ENCODE measurements at regions not wholly inside any gene's neighbourhood (a gene's known extent, or its start where the extent isn't known, plus 50 kb on each side); places are given as distances from the start of the nearest gene placed in this dataset.

DNA sequence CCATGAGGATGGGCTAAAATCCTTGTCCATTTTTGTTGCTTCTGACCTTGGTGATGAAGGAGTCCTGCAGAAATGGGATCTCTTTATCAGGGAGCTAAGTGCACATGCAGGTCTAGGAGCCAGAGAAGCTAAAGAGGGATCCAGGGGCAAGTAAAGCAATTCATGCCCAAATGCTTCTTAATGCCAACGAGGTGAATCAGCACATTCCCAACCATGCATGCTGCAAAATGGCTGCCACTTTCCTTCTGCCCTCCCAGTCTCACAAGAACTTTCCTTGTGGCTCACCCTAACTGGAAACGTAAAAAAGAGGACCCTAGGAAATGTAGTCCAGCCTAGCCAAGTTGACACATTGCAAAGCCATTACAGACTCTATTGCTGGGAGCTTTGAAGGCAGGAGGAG, 298.4 kb downstream of the MAFB start:
- DNase-seq (ENCODE audit: low read depth), result no peak

DNA sequence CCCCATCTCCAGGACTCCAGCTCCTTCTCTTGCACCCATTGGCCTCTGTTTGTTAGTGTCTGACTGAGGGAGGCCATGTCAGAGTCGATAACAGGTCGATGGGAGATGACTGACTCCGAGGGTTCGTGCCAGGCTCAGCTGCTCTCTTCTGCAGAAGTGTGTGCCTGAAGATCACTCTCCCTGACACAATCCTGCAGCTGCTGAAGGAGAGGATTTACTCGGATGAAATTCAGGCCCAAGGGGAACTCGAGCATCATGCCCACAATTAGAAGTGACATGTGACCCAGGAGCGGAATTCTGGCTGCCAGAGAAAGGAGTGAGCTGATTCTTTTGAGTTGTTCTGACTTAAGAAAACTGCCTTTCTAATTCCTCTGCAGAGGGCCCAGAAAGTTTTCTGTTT, 318.2 kb downstream of the MAFB start:
- no peak for DNase-seq (ENCODE audit: low read depth)

DNA sequence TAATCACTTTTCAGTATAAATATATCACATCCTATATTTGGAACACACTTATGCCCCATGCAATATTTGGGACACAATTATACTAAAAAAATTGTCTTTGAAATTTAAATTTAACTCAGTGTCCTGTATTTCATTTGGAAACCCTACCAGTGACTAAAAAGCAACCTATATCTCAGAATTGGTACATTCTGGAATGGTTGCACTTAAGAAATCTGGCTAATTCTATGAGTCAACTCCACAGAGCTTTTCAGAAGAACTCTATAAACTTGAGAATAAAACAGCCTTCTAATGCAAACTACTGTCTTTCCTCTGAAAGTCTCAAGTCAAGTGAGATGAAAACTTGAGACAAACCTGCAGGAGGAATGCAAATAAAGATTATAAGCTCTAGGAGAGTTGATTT, 320.2 kb downstream of the MAFB start:
- DNase-seq (ENCODE audit: low read depth), result no peak

DNA sequence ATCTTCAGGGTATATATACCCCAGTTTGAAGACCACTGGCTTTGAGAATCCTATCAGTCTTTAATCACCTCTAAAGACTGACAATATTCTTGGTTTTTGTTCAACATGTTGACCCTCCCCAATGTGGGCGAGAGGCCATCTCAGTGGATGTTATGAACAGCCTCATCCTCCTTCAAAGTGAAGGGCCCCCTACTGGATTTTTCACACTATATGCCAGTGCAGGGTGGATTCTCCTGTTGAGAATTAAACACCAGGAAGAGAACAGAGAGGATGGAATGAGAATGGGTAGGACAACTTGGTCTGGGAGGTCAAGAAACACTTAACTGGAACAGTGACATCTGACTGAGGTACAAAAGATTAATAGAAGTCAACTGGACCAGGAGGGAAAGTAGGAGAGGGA, 327.1 kb downstream of the MAFB start:
- DNase-seq (ENCODE audit: low read depth), result no peak

DNA sequence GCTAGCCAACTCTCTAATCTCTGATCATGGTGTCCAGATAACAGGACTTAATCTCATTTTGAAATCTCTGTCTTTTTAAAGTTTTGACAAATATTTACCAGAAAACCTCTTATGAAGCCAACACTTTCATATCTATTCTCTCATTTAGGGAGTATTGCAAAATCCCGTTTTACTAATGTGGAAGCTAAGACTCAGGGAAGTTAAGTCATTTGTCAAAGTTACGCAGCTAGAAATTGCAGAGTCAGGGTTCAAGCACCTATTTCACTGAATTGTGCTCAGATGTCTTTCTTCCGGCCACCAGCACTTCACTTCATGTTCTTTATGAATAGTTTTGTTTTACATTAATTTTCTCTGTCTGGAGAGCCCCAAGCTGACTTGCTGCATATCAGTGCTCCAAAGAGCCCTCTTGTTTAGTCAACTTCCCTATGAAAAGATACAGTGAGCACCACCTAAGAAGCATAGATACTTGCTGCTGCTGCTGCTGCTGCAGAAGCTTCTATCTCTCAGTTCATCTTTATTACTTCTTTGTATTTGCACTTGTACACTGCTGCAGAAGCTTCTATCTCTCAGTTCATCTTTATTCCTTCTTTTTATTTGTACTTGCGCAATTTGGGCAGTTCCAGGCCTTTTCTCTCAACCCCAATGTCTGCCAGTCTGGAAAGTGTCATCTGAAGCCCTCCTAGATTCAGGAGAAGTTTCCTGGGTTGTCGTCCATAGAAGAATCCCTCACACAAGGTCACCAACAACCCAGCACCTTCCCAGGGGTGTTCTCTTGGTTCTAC, 329.7 kb downstream of the MAFB start:
- no peak for DNase-seq (ENCODE audit: low read depth)

DNA sequence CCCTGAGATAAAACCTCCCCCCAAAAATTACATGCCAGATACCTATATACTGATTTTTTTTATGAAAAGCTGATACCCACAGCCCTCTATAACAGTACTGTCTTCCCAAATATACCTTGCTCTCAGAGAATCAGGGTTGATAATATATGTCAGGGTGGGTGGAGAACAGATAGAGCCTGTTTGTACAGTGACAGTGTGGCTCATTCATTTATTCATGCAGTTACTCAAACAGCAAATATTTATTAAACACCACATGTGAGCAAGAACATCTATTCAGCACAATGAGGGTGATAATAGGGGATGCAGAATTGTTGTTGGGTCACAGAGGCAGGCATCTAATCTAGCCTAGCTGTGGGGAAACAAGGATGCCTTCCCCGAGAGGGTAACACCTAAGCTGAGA, 334.2 kb downstream of the MAFB start:
- no peak for DNase-seq (ENCODE audit: low read depth)

DNA sequence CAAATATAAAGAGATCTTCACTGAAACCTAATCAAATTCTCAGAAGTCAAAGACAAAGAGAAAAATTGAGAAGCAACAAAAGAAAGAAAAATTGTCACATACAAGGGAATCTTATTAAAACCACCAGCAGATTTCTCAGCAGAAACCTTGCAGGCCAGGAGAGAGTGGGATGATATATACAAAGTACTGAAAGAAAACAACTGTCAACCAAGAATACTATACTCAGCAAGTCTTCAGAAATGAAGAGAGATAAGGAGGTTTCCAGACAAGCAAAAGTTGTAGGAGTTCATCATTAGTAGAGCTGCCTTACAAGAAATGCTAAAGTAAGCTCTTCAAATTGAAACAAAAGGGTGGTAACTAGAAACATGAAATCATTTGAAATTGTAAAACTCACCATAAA, 345.6 kb downstream of the MAFB start:
- no peak for DNase-seq (ENCODE audit: low read depth)

DNA sequence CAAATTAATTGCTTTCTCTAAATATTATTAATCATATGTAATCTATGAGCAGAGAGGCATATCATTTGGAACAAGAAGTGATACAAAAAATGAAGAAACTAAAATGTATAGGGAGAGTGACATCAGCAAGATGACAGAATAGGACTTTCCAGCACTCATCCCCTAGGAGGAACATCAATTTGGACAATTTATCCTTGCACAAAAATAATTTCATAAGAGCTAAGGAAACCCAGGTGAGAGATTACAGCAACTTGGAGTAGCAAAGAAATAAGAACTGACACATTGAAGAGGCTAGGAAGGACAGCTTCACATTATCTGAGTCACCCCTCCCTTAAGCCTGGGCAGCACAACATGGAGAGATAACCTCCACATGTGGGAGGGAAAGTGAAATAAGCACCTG, 347.5 kb downstream of the MAFB start:
- no peak for DNase-seq (ENCODE audit: low read depth)

DNA sequence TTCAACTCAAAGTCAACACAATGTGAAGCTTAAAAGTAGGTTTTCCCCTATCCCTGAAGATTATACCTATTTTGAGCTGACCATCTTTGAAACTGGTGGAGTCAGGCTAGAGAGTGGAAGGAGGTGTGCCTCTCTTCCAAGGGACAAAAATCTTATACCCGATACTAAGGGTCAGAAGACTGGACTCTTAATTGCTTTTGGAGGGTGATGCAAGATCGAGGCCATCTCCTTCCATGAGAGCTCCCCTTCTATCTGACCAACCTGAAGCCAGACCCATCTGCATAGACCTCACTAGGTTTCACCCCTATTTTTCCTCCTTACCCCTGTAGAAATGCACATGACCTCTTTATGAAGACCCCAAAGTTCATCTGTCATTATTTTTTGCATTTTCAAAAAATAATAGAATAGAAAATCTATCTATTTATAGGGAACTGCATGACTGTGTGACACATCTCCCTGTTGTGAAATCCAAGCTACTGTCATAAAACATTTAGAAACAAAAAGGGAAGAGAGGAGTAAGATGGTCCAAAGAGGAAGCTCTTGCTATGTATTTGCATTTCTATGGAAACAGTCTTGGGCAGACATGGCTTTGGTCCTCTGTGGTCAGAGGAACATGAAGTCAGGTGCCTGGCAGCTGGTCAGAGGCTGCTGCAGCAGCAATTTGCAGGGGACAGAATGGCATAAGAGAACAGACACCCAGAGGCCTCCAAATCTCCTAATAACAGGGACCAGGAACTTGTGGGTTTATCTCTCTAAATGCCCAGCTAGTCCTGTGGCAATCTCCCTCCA, 349.2 kb downstream of the MAFB start:
- no peak for DNase-seq (ENCODE audit: low read depth)

DNA sequence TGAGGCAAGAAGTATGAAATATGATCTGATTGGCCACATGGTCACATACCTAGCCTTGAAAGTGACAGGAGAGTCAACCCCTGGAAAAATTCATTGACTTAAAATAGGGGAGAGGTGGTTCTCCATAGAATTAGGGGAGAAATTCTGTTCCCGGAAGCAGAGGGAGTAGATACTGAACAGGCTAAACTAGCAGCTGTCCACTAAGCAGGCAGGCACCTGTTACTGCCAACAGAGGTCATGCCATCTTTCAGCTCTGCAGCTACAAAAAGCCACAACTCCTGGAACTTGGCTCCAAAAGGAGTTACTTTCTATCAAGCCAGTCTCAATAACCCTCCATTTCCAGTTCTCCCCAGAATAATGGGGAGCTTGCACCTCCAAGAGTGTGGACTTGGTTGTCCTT, 352.5 kb downstream of the MAFB start:
- no peak for DNase-seq (ENCODE audit: low read depth)

DNA sequence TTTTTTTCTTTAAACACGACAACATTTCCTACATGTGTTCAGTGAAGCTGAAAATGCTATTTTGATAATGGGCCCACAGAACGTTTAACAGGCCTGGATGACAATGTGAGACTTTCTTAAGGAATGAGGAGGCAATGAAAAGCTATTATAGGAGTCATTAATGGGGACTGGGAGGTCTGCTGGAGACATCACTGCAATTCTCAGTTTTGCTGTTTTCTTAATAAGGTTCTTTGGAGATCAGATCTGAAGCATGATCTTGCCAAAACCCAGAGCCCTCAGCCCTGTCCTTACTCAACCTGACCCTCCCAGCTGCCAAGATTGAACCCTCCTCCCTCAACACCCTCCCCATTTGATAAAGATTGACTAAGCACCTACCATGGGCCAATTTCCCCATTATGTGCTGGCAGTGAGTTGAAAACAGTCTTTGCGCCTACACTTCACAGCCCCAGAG, 353.1 kb downstream of the MAFB start:
- no peak for DNase-seq (ENCODE audit: low read depth)

DNA sequence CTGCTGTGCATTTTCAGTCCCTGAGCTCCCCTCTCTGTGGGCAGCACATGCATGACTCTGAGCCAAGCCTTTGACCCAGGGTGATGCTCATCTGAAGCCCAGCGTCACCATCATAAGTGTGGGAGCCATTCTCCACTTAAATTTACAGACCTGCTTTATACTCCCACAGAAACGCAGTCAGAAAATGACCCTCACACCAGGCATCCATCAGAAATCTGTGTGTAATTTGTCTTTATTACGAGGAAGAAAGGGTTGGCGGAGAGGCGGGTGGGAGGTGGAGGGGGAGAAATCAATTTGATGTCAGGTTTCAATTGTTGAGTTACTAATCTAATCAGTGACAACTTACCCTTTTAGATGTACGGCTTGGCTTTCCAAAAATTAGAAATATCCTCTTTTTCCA, 353.6 kb downstream of the MAFB start:
- no peak for DNase-seq (ENCODE audit: low read depth)

DNA sequence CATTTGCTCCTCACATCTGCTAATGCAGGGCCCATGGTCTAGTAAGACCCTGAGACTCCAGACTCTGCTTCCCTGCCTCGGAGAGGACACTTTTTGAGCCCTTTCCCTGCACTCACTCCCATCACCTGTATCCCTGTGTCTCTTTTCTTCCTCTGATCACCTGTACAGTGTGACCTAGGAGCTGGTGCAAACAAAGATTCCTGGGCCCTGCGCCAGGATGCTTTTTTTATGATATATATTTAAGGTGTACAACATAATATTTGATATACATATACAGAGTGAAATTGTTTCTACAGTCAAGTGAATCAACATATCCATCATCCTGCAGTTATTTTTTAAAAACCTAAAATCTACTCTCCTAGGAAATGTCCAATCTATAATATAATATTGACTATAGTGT, 355.4 kb downstream of the MAFB start:
- no peak for DNase-seq (ENCODE audit: low read depth)

DNA sequence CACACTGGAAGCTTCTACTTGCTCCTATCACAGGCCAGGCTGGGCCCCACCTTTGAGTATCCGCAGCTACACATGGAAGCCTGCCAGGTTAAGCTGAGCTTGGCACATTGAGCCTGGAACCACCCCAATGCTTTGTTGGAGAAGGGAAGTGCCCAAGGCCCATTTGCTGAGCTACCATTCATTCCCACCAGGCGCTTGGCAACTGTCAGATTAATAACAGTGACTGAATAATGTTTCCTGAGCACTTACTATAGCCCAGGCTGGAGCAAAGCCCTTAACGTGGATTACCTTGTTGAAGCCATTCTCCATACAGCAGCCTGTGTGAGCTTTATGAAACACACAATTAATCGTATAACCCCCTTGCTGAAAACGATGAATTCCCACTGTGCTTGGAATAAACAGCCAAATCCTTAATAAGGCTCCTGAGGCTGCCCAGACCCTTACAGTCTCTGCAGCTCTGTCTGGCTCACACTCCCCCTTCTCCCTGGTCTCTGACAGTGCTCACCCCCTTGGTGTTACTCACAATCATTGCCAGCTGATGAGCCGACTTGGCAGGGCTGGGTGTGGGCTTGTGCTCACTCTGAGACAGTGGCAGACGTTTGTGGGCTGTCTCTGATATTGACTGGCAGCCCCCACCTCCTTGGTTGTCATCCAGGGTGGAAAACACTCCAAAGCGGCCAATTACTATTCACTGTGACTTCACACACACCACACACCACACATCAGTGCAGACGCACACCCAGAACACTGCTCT, 357.1 kb downstream of the MAFB start:
- DNase-seq (ENCODE audit: low read depth), result no peak

DNA sequence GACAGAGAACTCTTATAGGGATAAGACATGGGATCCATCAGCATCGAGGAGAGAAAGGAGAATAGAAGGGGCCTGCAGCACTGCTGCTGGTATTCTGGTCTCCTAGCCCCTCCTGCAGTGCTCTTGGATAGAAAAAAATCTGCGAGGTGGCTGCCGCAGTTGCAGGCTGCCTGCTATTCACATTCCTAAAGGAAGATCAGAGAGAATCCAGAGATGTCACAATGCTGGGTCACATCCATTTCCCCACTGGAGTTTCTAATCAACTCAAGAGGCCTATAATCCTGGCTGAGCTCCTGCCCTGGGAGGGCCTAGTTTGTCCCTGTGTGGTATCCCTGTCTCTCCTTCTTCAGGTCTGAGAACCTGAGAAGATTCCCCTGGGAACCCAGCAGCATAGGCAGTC, 357.8 kb downstream of the MAFB start:
- DNase-seq (ENCODE audit: low read depth), result no peak

DNA sequence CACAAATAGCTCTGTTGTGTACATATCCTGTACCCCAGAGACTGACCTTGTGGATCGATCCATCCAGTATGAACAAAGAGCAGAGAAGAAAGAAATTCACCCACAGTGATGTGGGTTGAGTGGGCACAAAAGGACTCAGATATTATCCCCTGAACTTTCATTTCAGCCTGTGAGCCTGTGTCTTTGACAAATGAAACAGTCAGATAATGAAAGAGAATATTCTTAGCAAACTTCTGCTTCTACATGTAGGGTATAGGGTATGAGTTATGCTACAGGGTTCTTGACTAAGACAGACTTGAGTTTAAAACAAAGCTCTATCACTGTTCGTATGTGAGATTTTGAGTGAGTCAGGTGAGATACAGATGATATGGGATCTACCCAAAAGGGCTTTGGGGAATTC, 359.7 kb downstream of the MAFB start:
- DNase-seq (ENCODE audit: low read depth), result no peak

DNA sequence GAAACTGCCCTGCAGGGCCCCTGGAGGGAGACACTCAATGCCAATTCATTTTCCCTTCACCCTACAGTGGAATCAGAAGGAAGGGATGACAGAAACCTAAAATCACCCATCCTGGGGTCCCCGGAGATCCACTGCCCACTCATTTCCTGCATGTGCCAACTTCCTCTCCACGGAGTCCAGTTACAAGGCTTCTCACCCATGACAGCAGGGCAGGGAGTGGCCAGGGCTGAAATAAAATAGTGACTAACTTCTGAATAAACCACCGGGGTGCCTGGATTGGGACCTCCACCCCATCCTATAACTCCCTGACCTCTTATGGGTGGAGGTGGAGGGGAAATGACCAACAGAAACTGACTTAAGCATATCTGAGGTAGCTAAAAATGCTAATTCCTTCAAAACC, 362.3 kb downstream of the MAFB start:
- DNase-seq (ENCODE audit: low read depth), result no peak

DNA sequence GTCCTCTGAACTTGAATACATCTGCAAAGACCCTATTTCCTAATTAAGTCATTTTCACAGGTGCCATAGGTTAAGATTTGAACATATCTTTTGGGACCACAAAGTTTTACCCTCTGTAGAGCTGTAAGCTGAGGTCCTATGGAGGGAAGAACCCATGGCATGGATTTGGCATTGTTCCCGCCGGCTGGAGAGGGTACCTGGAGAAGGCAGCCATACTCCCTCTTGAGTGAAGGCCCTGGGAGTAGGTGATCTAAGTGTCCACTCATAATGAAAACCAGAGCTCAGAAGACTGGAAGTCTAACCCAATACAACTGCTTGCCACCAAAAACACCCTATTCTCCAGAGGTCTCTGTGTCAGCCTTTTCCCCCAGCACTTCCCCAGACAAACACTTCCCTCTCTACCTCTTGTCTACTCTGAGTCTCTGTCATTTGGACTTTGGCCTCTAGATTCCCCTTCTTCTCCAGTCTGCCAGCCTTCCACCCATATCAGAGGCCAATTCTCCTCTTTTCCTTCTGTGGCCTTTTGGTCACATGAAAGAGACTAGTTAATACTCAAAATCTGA, 363.9 kb downstream of the MAFB start:
- DNase-seq (ENCODE audit: low read depth), result no peak

DNA sequence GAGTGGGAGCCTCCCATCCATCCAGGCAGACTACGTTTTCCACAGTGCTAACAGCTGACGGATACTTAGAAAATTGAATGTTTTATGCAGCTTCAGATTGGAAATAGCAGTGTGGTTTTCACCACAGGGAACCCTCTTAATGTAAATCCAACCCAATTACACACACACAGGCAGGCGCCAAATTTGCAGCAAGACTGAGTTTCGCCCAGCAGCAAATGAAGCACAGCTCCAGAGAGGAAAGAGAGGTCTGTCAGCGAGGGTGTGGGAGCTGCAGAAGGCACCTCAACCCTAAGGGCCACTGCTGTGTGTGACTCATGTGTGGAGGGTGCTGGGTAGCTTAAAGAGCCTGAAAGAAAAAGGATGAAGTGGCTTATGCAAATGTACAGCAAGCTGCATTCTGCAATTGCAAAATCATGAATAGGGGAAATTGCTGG, 365.7 kb downstream of the MAFB start:
- DNase-seq (ENCODE audit: low read depth), result no peak

DNA sequence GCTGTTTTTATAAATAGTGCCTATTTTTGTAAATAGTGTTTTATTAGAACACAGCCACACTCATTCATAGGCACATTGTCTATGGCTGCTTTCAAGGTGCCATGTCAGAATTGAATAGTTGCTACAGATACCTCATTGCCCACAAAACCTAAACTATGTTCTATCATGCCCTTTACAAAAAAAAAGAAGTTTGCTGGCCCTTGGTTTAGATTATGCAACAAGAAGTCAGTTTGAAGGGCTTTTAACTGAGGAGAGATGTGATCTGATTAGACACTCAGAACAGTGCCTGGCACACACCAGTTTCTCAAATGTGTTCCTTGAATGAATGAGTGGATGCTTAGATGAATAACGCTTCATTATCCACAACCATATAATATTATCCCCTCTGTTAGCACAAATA, 366.1 kb downstream of the MAFB start:
- no peak for DNase-seq (ENCODE audit: low read depth)

DNA sequence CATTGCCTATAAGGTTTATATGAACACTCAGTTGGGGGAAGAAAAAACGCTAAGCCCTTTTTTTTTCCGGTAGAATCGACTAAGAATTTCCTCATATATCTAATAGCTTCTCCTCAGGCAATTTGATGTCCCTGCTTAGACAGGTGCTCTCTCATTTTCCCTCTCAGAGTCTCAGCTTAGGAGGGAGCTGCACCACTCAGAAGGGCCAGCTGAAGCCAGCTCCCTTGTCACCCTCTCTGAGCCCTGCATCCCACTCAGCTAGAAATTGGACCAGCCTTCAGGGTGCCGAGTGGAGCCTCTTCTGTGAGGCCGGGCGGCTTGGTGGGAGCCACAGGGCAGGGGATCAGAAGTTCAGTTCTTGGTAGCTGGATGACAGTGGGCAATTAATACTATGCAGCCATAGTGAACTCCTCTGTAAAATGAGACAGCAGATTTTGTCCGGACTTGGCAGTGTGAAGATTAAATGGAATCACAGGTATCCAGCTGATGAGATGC, 368.5 kb downstream of the MAFB start:
- no peak for DNase-seq (ENCODE audit: low read depth)

DNA sequence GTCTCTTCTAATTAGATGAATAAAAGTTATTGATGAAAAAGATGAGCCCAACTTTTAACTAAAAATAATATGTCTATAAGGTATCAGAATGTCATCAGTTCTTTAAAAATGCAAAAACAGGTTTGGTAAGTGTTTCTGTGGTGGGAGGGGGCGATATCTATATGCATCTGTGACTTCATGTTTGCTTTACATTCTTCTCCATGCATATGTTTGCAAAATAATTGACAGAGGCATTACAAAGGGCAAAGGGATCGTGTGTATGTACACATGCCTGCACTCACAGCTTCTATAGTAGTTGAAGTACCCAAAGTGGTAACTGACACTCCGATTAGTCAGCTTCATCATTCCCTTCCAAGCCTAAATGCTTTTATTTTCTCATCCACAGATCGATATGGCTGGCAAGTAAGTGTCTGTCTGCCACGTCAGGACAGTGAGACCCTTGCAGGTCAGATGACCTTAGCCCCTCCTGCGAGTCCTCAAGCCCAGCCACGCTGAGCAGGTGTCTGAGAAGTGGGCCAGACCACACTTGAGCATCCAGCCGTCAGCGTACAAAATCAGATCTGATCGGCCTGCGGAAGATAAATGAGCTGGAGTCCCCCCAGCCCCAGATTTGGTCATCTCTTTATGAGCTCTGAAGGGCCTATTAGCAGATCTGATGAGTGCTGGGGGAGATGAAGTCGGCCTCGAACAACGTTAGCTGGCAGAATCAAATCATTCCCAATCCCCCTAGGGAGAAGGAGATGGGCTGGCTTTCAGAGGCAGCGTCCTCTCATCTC, 369.1 kb downstream of the MAFB start:
- DNase-seq (ENCODE audit: low read depth), result no peak

Data from GM04504 (cell line).